SK-N-SH (cell line): ENCODE measurements at regions not wholly inside any gene's neighbourhood (a gene's known extent, or its start where the extent isn't known, plus 50 kb on each side); places are given as distances from the start of the nearest gene placed in this dataset.

Experiments used
- CTCF ChIA-PET: fragments of 300-600, 350-600 bp; formaldehyde crosslinking; extraction: SDS; loops from one replicate; lab custom pipeline; 2021; lab: Yijun Ruan, JAX
- POLR2A ChIA-PET: fragments of 350-600 bp; sonication (Branson Sonifier 250); formaldehyde crosslinking; extraction: SDS; loops from one replicate; lab custom pipeline; 2020; ENCODE audit warnings: antibody characterized with exemption, inconsistent platforms; lab: Yijun Ruan, JAX
- DNase-seq: peaks from one replicate; pipeline ENCODE4 v3.0.0; 2012
- H2AFZ ChIP-seq: fragments of 200-600 bp; sonication (generic); 2 replicates; pipeline ENCODE4 v1.8.1; 2016; ENCODE audit warnings: antibody characterized with exemption, mild to moderate bottlenecking, low read depth
- H3F3A ChIP-seq: fragments of 200-600 bp; sonication (generic); replicated peaks from 2 replicates; pipeline ENCODE3; 2016; ENCODE audit warnings: antibody characterized with exemption, mild to moderate bottlenecking; ENCODE audit not compliant: insufficient read depth
- H3K27ac ChIP-seq, 2 experiments: fragments of 200-500 bp in 1 of 2; fragments of 200-600 bp in 1 of 2; sonication (Bioruptor generic) in 1 of 2; sonication (generic), shearing (Covaris generic) in 1 of 2; 2 replicates each; pipeline versions ENCODE4 v1.5.1 to v1.6.1; 2014 to 2016; ENCODE audit warnings: low read depth in 2 of 2, inconsistent platforms in 1 of 2, low read length in 1 of 2, mild to moderate bottlenecking in 1 of 2, mixed read lengths in 1 of 2
- H3K27me3 ChIP-seq: fragments of 200-600 bp; sonication (generic), shearing (Covaris generic); 2 replicates; pipeline ENCODE4 v1.6.1; 2016; ENCODE audit warnings: mixed run types; ENCODE audit not compliant: insufficient read depth
- H3K36me3 ChIP-seq, 2 experiments: fragments of 200-500 bp in 1 of 2; fragments of 200-600 bp in 1 of 2; sonication (Bioruptor generic) in 1 of 2; sonication (generic) in 1 of 2; replicated peaks in 1 of 2; 2 replicates each; pipeline versions ENCODE3 to v1.5.1; 2014 to 2016; ENCODE audit warnings: low read length in 1 of 2, mild to moderate bottlenecking in 1 of 2; ENCODE audit not compliant: insufficient read depth in 2 of 2, control insufficient read depth in 1 of 2
- H3K4me1 ChIP-seq, 2 experiments: fragments of 200-500 bp in 1 of 2; fragments of 200-600 bp in 1 of 2; sonication (Bioruptor generic) in 1 of 2; sonication (generic), shearing (Covaris generic) in 1 of 2; 2 replicates each; pipeline versions ENCODE4 v1.5.1 to v1.6.1; 2014 to 2016; ENCODE audit warnings: low read depth in 1 of 2, low read length in 1 of 2, mixed run types in 1 of 2; ENCODE audit not compliant: insufficient read depth in 2 of 2, control insufficient read depth in 1 of 2
- H3K4me2 ChIP-seq: fragments of 200-600 bp; sonication (generic), shearing (Covaris generic); 2 replicates; pipeline ENCODE4 v1.6.1; 2017; ENCODE audit warnings: mixed run types
- H3K4me3 ChIP-seq, 2 experiments: fragments of 200-500 bp in 1 of 2; fragments of 200-600 bp in 1 of 2; sonication (Bioruptor generic) in 1 of 2; sonication (generic), shearing (Covaris generic) in 1 of 2; 2 replicates each; pipeline versions ENCODE4 v1.5.1 to v1.8.1; 2014 to 2016; ENCODE audit warnings: low read depth in 2 of 2, inconsistent platforms in 1 of 2, low read length in 1 of 2, mild to moderate bottlenecking in 1 of 2, mixed read lengths in 1 of 2, moderate library complexity in 1 of 2
- H3K79me2 ChIP-seq: fragments of 200-600 bp; sonication (generic); 2 replicates; pipeline ENCODE4 v1.8.1; 2017; ENCODE audit warnings: mild to moderate bottlenecking; ENCODE audit not compliant: insufficient read depth
- H3K9ac ChIP-seq: fragments of 200-600 bp; sonication (generic); 2 replicates; pipeline ENCODE4 v1.6.1; 2017; ENCODE audit warnings: mixed run types
- H3K9me2 ChIP-seq: fragments of 200-600 bp; sonication (generic); 2 replicates; pipeline ENCODE4 v1.6.1; 2017; ENCODE audit warnings: mixed run types
- H3K9me3 ChIP-seq: fragments of 200-600 bp; sonication (generic); 2 replicates; pipeline ENCODE4 v1.6.1; 2017; ENCODE audit warnings: mixed run types, mild to moderate bottlenecking, moderate library complexity
- H4K20me1 ChIP-seq: fragments of 200-600 bp; sonication (generic); 2 replicates; pipeline ENCODE4 v1.6.1; 2017; ENCODE audit warnings: mild to moderate bottlenecking, mixed run types; ENCODE audit not compliant: insufficient read depth
- CHD2 ChIP-seq: fragments of 150-350 bp; IDR thresholded peaks from 2 replicates; pipeline ENCODE4 v1.6.1; 2018; ENCODE audit warnings: low read length; ENCODE audit not compliant: partially characterized antibody
- ELF1 ChIP-seq: IDR thresholded peaks from 2 replicates; pipeline ENCODE4 v1.4.0; 2012
- EZH2phosphoT487 ChIP-seq: fragments of 200-600 bp; sonication (generic); IDR thresholded peaks from 2 replicates; pipeline ENCODE4 v1.6.1; 2017; ENCODE audit warnings: low read depth, mixed run types, mild to moderate bottlenecking, antibody characterized with exemption, moderate library complexity, borderline replicate concordance
- FOSL2 ChIP-seq: IDR thresholded peaks from 2 replicates; pipeline ENCODE4 v1.4.0; 2012; ENCODE audit warnings: low read depth, mild to moderate bottlenecking, moderate library complexity, borderline replicate concordance
- GABPA ChIP-seq: IDR thresholded peaks from 2 replicates; pipeline ENCODE4 v1.4.0; 2012; ENCODE audit warnings: low read depth, mild to moderate bottlenecking
- GATA2 ChIP-seq: sonication (generic); formaldehyde crosslinking; IDR thresholded peaks from 2 replicates; pipeline ENCODE4 v1.5.0; 2020; ENCODE audit warnings: mild to moderate bottlenecking, missing genetic modification reagents
- JUND ChIP-seq: IDR thresholded peaks from 2 replicates; pipeline ENCODE4 v1.4.0; 2012
- MXI1 ChIP-seq: IDR thresholded peaks from 2 replicates; pipeline ENCODE4 v1.6.1; 2012; ENCODE audit warnings: mild to moderate bottlenecking, low read depth, low read length, improper control_type of control experiment
- NRF1 ChIP-seq: IDR thresholded peaks from 2 replicates; pipeline ENCODE4 v1.6.1; 2012; ENCODE audit warnings: low read depth, mild to moderate bottlenecking, low read length
- POLR2AphosphoS5 ChIP-seq: IDR thresholded peaks from 2 replicates; pipeline ENCODE4 v1.6.1; 2012; ENCODE audit warnings: low read depth, low read length
- RAD21 ChIP-seq: IDR thresholded peaks from 2 replicates; pipeline ENCODE4 v1.6.1; 2012; ENCODE audit warnings: mild to moderate bottlenecking, low read length
- RCOR1 ChIP-seq: fragments of 150-350 bp; IDR thresholded peaks from 2 replicates; pipeline ENCODE4 v1.6.1; 2017; ENCODE audit warnings: antibody characterized with exemption, low read length
- SIN3A ChIP-seq: IDR thresholded peaks from 2 replicates; pipeline ENCODE4 v1.6.1; 2012; ENCODE audit warnings: low read depth, mild to moderate bottlenecking, low read length, moderate library complexity, borderline replicate concordance
- SMC3 ChIP-seq: IDR thresholded peaks from 2 replicates; pipeline ENCODE4 v1.6.1; 2012; ENCODE audit warnings: low read depth, low read length, improper control_type of control experiment
- WGBS: methylation state at CpG from one replicate; pipeline ENCODE4 v1.1.6; 2017; ENCODE audit warnings: low lambda C conversion rate; 5-methylcytosine and 5-hydroxymethylcytosine counted together
- TF ChIP-seq, protein P1 (sequence below): fragments of 150-350 bp; IDR thresholded peaks from 2 replicates; pipeline ENCODE4 v1.6.1; 2016; ENCODE audit warnings: mild to moderate bottlenecking, low read depth, low read length
- TF ChIP-seq, protein P2 (sequence below): IDR thresholded peaks from 2 replicates; pipeline ENCODE4; 2012
- TF ChIP-seq, protein P3 (sequence below): fragments of 150-350 bp; IDR thresholded peaks from 2 replicates; pipeline ENCODE4 v1.6.1; 2017; ENCODE audit warnings: antibody characterized with exemption, low read length, low read depth, borderline replicate concordance
- TF ChIP-seq, protein P4 (sequence below): IDR thresholded peaks from 2 replicates; pipeline ENCODE4 v1.4.0; 2012; ENCODE audit warnings: low read depth, borderline replicate concordance

DNA sequence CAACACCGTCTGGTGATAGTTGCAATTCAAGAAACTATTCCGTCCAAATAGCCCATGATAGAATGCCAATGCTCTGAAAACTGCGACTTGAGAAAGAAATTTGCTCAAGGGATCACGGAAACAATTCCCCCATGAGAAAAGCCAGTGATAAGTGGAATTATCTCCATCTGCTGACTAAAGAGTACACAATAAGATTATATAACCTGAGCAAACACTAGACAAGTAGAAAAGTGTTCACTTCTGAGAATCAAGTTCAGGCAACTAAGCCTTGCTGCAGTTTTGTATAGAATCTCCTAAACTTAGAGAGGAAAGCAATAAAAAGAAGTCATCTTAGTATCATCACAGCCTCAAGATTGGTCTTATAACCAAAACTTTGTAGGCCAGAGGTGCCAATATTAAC is 336.3 kb upstream of the NRXN1 start:
- no peaks in the 10 kb centered on the region for H3K36me3 ChIP-seq
- H3K4me3 ChIP-seq: no peak overlapping the region
- H3K4me1 ChIP-seq: no peaks in the 10 kb centered on the region
- no peaks in the 10 kb centered on the region for H3K9me2 ChIP-seq
- ChIA-PET CTCF (no interaction called here), POLR2A (no interaction called here)
- no peaks in the 10 kb centered on the region for H3K79me2 ChIP-seq
- WGBS: 47% methylated on average over 4 of the region's 4 CpGs
- no peaks in the 10 kb centered on the region for H3K9me3 ChIP-seq
- H3K4me2 ChIP-seq: no peak overlapping the region
- TF ChIP-seq NRF1 (no peak), SMC3 (no peak), ELF1 (no peak), CHD2 (no peak)
- TF ChIP-seq, protein P1, sequence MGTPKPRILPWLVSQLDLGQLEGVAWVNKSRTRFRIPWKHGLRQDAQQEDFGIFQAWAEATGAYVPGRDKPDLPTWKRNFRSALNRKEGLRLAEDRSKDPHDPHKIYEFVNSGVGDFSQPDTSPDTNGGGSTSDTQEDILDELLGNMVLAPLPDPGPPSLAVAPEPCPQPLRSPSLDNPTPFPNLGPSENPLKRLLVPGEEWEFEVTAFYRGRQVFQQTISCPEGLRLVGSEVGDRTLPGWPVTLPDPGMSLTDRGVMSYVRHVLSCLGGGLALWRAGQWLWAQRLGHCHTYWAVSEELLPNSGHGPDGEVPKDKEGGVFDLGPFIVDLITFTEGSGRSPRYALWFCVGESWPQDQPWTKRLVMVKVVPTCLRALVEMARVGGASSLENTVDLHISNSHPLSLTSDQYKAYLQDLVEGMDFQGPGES: no peak
- TF ChIP-seq, protein P2, sequence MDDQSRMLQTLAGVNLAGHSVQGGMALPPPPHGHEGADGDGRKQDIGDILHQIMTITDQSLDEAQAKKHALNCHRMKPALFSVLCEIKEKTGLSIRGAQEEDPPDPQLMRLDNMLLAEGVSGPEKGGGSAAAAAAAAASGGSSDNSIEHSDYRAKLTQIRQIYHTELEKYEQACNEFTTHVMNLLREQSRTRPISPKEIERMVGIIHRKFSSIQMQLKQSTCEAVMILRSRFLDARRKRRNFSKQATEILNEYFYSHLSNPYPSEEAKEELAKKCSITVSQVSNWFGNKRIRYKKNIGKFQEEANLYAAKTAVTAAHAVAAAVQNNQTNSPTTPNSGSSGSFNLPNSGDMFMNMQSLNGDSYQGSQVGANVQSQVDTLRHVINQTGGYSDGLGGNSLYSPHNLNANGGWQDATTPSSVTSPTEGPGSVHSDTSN: no peak
- no peak overlapping the region for H2AFZ ChIP-seq
- no peak overlapping the region for H3K27ac ChIP-seq
- H3K9ac ChIP-seq: no peak overlapping the region
- H4K20me1 ChIP-seq: no peaks in the 10 kb centered on the region
- no peak for DNase-seq
- H3F3A ChIP-seq: no peaks in the 10 kb centered on the region
- no peaks in the 10 kb centered on the region for H3K27me3 ChIP-seq

DNA sequence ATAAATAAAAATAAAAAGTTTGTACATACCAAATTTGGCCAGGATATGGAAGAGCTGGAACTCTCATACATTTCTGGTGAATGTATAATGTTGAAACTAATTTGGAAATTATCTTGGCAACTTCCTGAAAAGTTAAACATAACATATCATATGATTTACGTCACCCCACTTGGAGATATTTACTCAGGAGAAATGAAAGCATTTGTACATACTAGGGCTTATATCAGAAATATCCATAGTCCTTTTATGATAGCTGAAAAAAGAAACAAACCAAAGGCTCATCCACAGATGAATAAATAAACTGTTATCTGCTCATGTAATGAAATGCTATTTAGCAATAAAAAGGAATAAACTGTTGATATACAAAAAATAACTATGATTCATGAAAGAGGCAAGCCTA is 318.2 kb upstream of the NRXN1 start:
- Histone ChIP-seq H3K27me3 (no peaks in the 10 kb centered on the region), H3K9ac (no peak overlapping the region), H3K27ac (peak overlapping the region in 1 of 2 experiments; percentile 53; a peak in 2 of 4 replicates), H3K36me3 (no peaks in the 10 kb centered on the region), H3K9me3 (no peaks in the 10 kb centered on the region), H2AFZ (0 out of 2 replicates have a peak overlapping the region, but pooled peaks have one; percentile 24), H3K4me2 (no peak overlapping the region), H3F3A (no peaks in the 10 kb centered on the region), H3K4me1 (no peaks in the 10 kb centered on the region), H3K79me2 (no peaks in the 10 kb centered on the region), H4K20me1 (no peaks in the 10 kb centered on the region), H3K4me3 (no peak overlapping the region), H3K9me2 (no peaks in the 10 kb centered on the region)
- ChIA-PET CTCF (interaction anchor here (0.7 kb wide), 1 partner anchor 570 kb away, joined by 3 read pairs; no protein-coding TSS in a partner anchor), POLR2A (no interaction called here)
- TF ChIP-seq EZH2phosphoT487 (no peak), RAD21 (no peak), MXI1 (no peak), ELF1 (no peak), POLR2AphosphoS5 (no peak), GABPA (no peak)
- DNase-seq: no peak
- 17% methylated on average over 1 of the region's 1 CpG for WGBS

DNA sequence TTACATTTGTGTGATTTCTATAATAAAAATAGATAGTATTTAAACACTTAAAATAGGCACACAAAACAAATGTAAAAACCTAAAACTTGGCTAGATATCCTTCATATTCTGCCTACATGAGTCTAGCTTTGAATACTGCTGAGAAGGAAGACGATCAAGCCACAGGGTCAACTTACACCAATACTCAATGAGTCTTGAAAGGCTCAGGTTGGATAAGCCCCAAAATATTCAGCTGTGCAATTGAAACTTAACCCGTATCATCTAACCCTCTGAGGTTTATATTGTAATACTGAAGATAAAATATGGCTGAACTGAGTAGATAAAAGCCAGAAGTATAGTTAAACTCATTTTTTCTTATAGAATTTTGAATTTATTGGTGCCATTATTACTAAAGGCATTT is 313.0 kb upstream of the NRXN1 start:
- WGBS: 27% methylated on average over 2 of the region's 2 CpGs
- Histone ChIP-seq H3K27me3 (no peaks in the 10 kb centered on the region), H3K9me3 (no peaks in the 10 kb centered on the region), H3K4me3 (no peak overlapping the region), H3K4me2 (no peak overlapping the region), H3K4me1 (no peaks in the 10 kb centered on the region), H3K9ac (no peak overlapping the region), H4K20me1 (no peaks in the 10 kb centered on the region), H3K79me2 (no peaks in the 10 kb centered on the region), H2AFZ (no peak overlapping the region), H3F3A (no peaks in the 10 kb centered on the region), H3K27ac (no peak overlapping the region), H3K36me3 (no peaks in the 10 kb centered on the region), H3K9me2 (no peaks in the 10 kb centered on the region)
- DNase-seq: no peak
- CTCF ChIA-PET: no interaction called here
- POLR2A ChIA-PET: no interaction called here
- no peak for TF ChIP-seq GATA2
- TF ChIP-seq, protein P3, sequence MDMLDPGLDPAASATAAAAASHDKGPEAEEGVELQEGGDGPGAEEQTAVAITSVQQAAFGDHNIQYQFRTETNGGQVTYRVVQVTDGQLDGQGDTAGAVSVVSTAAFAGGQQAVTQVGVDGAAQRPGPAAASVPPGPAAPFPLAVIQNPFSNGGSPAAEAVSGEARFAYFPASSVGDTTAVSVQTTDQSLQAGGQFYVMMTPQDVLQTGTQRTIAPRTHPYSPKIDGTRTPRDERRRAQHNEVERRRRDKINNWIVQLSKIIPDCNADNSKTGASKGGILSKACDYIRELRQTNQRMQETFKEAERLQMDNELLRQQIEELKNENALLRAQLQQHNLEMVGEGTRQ: no peak
- TF ChIP-seq NRF1: no peak
- TF ChIP-seq SIN3A: no peak
- TF ChIP-seq, protein P4, sequence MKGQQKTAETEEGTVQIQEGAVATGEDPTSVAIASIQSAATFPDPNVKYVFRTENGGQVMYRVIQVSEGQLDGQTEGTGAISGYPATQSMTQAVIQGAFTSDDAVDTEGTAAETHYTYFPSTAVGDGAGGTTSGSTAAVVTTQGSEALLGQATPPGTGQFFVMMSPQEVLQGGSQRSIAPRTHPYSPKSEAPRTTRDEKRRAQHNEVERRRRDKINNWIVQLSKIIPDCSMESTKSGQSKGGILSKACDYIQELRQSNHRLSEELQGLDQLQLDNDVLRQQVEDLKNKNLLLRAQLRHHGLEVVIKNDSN: no peak
- no peak for TF ChIP-seq RCOR1
- TF ChIP-seq, protein P1: no peak
- no peak for TF ChIP-seq RAD21
- no peak for TF ChIP-seq FOSL2
- TF ChIP-seq JUND: no peak
